Left lung (tissue), 4 donors: ENCODE measurements at regions not wholly inside any gene's neighbourhood (a gene's known extent, or its start where the extent isn't known, plus 50 kb on each side); places are given as distances from the start of the nearest gene placed in this dataset.

ENCODE experiments used
- ATAC-seq: fragments of 200-7000 bp; cut with Tn5 transposase; one replicate; pipeline ENCODE4 v1.9.1; 2020; ENCODE audit warnings: moderate library complexity
- DNase-seq, 4 donors: peaks; one replicate each; pipeline ENCODE4 v3.0.0-alpha.2; 2013 to 2020
- H3K27ac ChIP-seq, 2 donors: fragments of 200-600 bp; sonication (generic) in 1 of 2; one replicate each; pipeline versions ENCODE4 v1.5.0 to v1.8.0; 2020 to 2021
- H3K27me3 ChIP-seq, 2 donors: fragments of 200-600 bp; sonication (generic) in 1 of 2; one replicate each; pipeline versions ENCODE4 v1.5.0 to v1.8.0; 2020 to 2021
- H3K36me3 ChIP-seq, 2 donors: fragments of 200-600 bp; sonication (generic) in 1 of 2; one replicate each; pipeline versions ENCODE4 v1.5.0 to v1.8.0; 2020 to 2021
- H3K4me1 ChIP-seq, 2 donors: fragments of 200-600 bp; one replicate each; pipeline ENCODE4 v1.8.0; 2021
- H3K4me3 ChIP-seq, 2 donors: fragments of 200-600 bp; sonication (generic) in 1 of 2; one replicate each; pipeline versions ENCODE4 v1.5.0 to v1.8.0; 2020 to 2021; ENCODE audit warnings: mild to moderate bottlenecking in 1 of 2
- H3K9me3 ChIP-seq, 2 donors: fragments of 200-600 bp; sonication (generic) in 1 of 2; one replicate each; pipeline versions ENCODE4 v1.5.0 to v1.8.0; 2020 to 2021
- intact Hi-C, 2 donors: fragments of 100-400 bp; cut with DNase I; formaldehyde crosslinking; loops; one replicate each; pipeline versions ENCODE4 v1.11.2 to v1.14.2; 2022
- TF ChIP-seq, protein P1 (sequence below), 2 donors: fragments of 200-600 bp; sonication (generic) in 1 of 2; IDR thresholded peaks; one replicate each; pipeline versions ENCODE4 v1.5.0 to v1.8.0; 2021; ENCODE audit warnings: antibody characterized with exemption in 2 of 2
- donor health status: DM: no; HTN: yes; CAD: no.
- donor health status: DM: no; HTN: no; CAD: no.

DNA sequence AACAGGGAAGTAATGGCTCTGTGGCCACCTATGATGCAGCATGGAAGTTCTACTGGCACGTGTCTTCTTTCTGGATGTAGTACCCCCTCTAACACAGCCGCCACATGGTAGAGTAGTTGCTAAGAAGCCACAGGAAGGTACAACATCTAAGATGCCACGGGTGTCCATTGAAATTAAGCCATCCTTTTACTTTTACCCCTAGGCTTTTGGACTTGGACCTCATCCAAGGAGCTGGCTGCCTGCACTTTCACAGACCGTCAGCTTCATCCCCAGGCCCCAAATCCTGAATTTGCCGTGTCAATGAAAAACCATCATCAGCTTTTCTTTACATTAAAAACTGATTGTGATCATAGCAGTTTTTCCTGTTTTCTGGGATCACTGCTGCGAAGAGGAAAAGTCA lies 102.4 kb downstream of the RPL27A start:
- Histone ChIP-seq H3K4me3 (no peak overlapping the region), H3K4me1 (peaks cover 0 to 15% of the 10 kb centered on the region in 2 donors), H3K36me3 (no peaks in the 10 kb centered on the region), H3K27me3 (no peaks in the 10 kb centered on the region), H3K9me3 (no peaks in the 10 kb centered on the region), H3K27ac (no peak overlapping the region)
- ATAC-seq: no peak
- intact Hi-C loops: no loop called here
- TF ChIP-seq, protein P1, sequence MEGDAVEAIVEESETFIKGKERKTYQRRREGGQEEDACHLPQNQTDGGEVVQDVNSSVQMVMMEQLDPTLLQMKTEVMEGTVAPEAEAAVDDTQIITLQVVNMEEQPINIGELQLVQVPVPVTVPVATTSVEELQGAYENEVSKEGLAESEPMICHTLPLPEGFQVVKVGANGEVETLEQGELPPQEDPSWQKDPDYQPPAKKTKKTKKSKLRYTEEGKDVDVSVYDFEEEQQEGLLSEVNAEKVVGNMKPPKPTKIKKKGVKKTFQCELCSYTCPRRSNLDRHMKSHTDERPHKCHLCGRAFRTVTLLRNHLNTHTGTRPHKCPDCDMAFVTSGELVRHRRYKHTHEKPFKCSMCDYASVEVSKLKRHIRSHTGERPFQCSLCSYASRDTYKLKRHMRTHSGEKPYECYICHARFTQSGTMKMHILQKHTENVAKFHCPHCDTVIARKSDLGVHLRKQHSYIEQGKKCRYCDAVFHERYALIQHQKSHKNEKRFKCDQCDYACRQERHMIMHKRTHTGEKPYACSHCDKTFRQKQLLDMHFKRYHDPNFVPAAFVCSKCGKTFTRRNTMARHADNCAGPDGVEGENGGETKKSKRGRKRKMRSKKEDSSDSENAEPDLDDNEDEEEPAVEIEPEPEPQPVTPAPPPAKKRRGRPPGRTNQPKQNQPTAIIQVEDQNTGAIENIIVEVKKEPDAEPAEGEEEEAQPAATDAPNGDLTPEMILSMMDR (IDR thresholded peaks at IDR 0.05): no peak
- no peak for DNase-seq

DNA sequence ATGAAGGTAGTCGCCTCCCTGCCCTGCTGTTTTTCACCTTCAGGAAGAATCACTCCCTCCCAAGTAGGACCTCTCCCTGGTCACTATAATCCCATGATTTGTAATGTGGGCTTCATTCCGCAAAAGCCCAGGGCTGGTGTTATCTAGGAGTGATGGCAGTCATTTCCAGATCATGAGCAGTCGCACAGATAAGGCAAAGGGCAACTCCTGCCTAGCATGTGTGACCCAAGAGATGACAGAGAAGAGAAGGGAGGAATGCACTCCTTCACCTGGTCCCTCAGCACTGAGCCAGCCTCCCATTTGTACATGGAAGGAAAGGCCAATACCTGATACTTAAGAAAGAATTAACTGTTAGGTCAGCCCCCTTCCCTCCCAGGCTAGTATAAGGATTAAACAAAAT lies 102.9 kb downstream of the RPL27A start:
- H3K9me3 ChIP-seq: no peaks in the 10 kb centered on the region
- DNase-seq (no peak), ATAC-seq (no peak)
- H3K4me1 ChIP-seq: peaks cover 0 to 17% of the 10 kb centered on the region in 2 donors
- H3K27ac ChIP-seq: no peak overlapping the region
- no peaks in the 10 kb centered on the region for H3K36me3 ChIP-seq
- TF ChIP-seq, protein P1 (IDR thresholded peaks at IDR 0.05): no peak
- no peak overlapping the region for H3K4me3 ChIP-seq
- H3K27me3 ChIP-seq: no peaks in the 10 kb centered on the region
- intact Hi-C loops: no loop called here

DNA sequence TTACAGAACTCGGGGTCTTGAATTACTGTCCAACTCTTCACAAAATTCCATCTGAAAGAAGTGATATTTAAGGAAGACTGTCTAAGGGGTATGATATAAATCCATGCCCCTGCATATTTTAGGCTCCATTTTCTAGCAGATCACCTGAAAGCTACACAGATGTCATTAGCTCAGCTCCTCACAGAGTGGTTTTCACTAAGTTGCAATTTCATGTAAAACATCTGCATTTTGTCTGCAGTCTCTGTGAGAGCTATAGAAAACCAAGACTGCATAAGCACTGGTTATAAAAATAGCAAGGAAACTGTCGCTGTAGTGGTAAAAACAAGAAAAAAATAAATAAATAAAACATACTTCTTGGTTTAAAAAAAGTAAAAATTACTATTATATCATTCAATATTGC lies 103.4 kb downstream of the RPL27A start:
- no peaks in the 10 kb centered on the region for H3K27me3 ChIP-seq
- TF ChIP-seq, protein P1 (IDR thresholded peaks at IDR 0.05): no peak
- no peaks in the 10 kb centered on the region for H3K9me3 ChIP-seq
- H3K36me3 ChIP-seq: no peaks in the 10 kb centered on the region
- no peak overlapping the region for H3K4me3 ChIP-seq
- peaks cover 0 to 22% of the 10 kb centered on the region in 2 donors for H3K4me1 ChIP-seq
- no peak for ATAC-seq
- H3K27ac ChIP-seq: no peak overlapping the region
- intact Hi-C loops: no loop called here
- DNase-seq: no peak

DNA sequence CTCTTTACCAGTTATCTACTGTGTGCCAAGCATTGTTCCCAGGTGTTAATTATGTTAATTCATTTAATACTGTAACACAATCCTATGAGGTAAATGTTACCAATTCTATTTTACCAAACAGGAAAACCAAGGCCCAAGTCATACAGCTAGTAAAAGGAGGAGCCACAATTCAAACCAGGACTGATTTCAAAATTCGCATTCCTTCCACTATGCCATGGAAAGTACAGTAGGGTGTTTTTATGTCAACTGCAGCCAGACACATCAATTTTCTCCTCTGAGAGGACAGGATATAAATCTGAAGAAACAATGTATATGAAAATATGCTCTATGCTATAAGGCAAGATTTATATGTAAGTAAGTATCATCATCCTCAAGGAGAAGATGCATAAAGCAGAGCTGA lies 104.3 kb downstream of the RPL27A start:
- no peak for DNase-seq
- no peak for ATAC-seq
- no peaks in the 10 kb centered on the region for H3K27me3 ChIP-seq
- H3K4me1 ChIP-seq: peaks cover 0 to 26% of the 10 kb centered on the region in 2 donors
- H3K27ac ChIP-seq: no peak overlapping the region
- H3K9me3 ChIP-seq: no peaks in the 10 kb centered on the region
- TF ChIP-seq, protein P1 (IDR thresholded peaks at IDR 0.05): no peak
- no peaks in the 10 kb centered on the region for H3K36me3 ChIP-seq
- intact Hi-C loops: no loop called here
- no peak overlapping the region for H3K4me3 ChIP-seq

DNA sequence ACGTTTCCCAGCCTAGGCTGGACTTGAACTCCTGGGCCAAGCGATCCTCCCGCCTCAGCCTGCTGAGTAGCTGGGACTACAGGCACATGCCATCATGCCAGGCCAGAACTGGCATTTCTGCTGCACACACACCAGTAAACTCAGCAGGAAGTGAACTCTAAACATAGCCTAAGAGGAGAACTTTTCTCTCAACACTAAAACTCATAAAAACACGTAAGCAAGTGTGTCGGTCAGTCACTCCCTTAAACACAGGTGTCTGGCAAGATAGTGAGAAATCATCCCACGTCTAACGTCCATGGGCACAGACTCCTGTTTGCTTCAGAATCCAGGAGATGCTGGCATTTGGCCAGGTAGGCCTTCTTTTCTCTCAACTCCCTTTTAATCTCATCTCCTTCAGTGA lies 104.8 kb downstream of the RPL27A start:
- Histone ChIP-seq H3K4me1 (peaks cover 0 to 28% of the 10 kb centered on the region in 2 donors), H3K4me3 (no peak overlapping the region), H3K27ac (no peak overlapping the region), H3K36me3 (no peaks in the 10 kb centered on the region), H3K9me3 (no peaks in the 10 kb centered on the region), H3K27me3 (no peaks in the 10 kb centered on the region)
- ATAC-seq (no peak), DNase-seq (no peak)
- intact Hi-C loops: no loop called here
- TF ChIP-seq, protein P1 (IDR thresholded peaks at IDR 0.05): no peak
